AG10803 (cell line): ENCODE measurements at regions not wholly inside any gene's neighbourhood (a gene's known extent, or its start where the extent isn't known, plus 50 kb on each side); places are given as distances from the start of the nearest gene placed in this dataset.

Source experiments
- DNase-seq: peaks from one replicate; pipeline ENCODE4 v3.0.0; 2010; ENCODE audit warnings: low read depth
- H3K4me3 ChIP-seq: 2 replicates; pipeline ENCODE4 v1.5.1; 2011; ENCODE audit warnings: mild to moderate bottlenecking, low read length, control low read depth
- TF ChIP-seq, protein P1 (sequence below): conservative IDR thresholded peaks from 2 replicates; pipeline ENCODE4 v1.5.1; 2011; ENCODE audit warnings: mild to moderate bottlenecking, low read length, control low read depth, inconsistent platforms

DNA sequence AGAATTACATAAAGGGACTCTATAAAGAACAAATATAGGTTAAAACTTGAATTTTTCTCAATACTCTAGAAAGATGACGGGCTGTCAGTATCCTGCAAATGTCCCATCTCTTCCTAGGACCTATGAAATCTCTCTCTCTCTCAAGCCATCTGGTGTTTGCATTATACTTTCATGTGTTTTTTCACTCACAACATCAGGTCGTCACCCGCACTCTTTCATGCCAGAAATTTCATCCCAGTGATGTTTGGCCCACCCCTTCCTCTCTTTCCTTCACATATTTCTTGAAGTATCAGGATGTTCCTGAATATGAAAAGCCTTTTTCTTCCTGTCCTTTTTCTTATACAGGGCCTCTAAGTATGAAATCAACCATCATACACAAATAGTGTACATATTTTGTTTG lies 63.3 kb upstream of the GAS1 start:
- no peak for DNase-seq
- H3K4me3 ChIP-seq, result no peak overlapping the region
- TF ChIP-seq, protein P1, sequence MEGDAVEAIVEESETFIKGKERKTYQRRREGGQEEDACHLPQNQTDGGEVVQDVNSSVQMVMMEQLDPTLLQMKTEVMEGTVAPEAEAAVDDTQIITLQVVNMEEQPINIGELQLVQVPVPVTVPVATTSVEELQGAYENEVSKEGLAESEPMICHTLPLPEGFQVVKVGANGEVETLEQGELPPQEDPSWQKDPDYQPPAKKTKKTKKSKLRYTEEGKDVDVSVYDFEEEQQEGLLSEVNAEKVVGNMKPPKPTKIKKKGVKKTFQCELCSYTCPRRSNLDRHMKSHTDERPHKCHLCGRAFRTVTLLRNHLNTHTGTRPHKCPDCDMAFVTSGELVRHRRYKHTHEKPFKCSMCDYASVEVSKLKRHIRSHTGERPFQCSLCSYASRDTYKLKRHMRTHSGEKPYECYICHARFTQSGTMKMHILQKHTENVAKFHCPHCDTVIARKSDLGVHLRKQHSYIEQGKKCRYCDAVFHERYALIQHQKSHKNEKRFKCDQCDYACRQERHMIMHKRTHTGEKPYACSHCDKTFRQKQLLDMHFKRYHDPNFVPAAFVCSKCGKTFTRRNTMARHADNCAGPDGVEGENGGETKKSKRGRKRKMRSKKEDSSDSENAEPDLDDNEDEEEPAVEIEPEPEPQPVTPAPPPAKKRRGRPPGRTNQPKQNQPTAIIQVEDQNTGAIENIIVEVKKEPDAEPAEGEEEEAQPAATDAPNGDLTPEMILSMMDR, result no peak

- DNase-seq, result no peak
- no peak overlapping the region for H3K4me3 ChIP-seq
- TF ChIP-seq, protein P1, result no peak
Observed at GRCh38 chr9:87011551-87011950, 64.2 kb upstream of the GAS1 start.

DNA sequence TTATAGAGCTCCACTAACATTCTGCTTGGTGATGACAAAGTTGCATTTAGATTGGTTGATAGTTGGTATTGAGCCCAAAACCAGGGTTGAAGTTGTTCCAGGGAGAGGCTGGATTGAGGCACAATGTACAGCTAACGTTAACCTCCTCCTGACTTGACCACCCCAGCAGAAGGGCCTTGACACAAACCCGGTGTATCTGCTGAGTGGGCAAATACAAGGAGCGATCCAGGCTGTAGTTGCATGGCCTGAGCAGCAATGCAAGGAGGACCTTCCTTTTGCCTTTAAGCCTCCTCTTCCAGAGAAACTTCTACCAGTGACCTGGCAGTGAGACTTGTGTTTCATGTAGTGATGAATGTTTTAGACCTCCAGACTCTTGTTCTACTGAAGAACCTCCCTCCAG lies 66.2 kb upstream of the GAS1 start:
- TF ChIP-seq, protein P1, result no peak
- no peak for DNase-seq
- no peak overlapping the region for H3K4me3 ChIP-seq

- H3K4me3 ChIP-seq, result no peak overlapping the region
- TF ChIP-seq, protein P1, result no peak
- no peak for DNase-seq
Observed at GRCh38 chr9:87014436-87014835, 67.1 kb upstream of the GAS1 start.

GRCh38 chr9:87016681-87017080 lies 69.4 kb upstream of the GAS1 start:
- no peak overlapping the region for H3K4me3 ChIP-seq
- no peak for DNase-seq
- TF ChIP-seq, protein P1, result no peak

DNA sequence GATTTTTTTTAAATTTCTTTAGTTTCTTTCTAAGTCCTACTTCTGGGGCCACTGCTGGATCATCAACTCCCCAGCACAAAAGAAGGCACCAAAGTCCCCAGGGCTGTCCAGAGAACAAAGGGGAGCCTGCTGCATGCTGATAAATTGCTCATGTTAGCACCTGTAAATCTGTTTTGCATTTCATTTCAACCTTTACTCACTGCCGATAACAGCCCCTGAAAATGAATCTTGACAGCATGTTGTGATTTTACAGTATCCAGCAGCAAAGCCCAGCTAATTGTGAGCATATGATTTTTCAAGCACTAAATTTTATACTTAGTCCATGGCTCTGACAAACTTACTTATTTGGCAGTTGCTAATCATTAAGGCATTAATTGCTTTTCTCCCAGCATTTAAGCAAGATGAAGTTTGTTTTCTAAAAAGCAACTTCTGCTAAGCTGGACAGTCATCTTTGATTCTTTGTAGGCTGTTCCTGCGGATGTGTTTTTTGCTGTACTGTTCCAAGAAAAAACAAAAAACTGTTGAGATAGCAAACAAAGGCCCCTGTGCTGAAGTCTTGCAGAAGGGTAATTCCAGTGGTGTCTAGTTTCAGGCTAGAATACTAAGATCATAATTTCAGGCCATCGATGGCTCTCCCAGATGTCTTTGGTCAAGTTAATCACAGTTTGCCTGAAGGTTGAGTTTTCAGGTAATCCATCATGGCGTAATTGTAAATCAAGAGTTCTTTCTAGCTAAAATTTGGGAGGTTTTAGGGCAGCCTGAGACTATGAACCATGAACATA lies 73.1 kb upstream of the GAS1 start:
- no peak overlapping the region for H3K4me3 ChIP-seq
- TF ChIP-seq, protein P1, result no peak
- no peak for DNase-seq

DNA sequence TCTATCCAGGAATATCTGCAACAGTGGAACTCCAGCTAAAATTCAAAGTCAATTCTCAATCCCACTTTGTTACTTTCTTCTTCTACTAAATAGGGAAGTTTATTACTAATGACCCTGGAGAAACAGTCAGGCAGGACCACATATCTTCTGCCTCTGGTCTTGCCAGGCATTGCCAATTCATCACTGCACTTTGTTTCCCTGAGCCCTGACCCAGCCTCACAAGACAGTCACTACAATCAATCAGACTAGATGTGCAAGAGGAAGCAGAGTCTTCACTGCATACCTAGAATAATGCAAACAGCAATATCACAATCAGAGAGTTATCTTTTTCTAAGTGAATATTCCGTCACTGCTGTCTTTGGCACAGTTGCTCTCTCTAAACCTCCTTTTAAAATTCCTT lies 74.9 kb upstream of the GAS1 start:
- no peak for DNase-seq

More for the DNA sequence above, 74.9 kb upstream of the GAS1 start:
- H3K4me3 ChIP-seq, result no peak overlapping the region
- TF ChIP-seq, protein P1, result no peak
